ENCODE measurements at regions not wholly inside any gene's neighbourhood (a gene's known extent, or its start where the extent isn't known, plus 50 kb on each side); places are given as distances from the start of the nearest gene placed in this dataset.

DNA sequence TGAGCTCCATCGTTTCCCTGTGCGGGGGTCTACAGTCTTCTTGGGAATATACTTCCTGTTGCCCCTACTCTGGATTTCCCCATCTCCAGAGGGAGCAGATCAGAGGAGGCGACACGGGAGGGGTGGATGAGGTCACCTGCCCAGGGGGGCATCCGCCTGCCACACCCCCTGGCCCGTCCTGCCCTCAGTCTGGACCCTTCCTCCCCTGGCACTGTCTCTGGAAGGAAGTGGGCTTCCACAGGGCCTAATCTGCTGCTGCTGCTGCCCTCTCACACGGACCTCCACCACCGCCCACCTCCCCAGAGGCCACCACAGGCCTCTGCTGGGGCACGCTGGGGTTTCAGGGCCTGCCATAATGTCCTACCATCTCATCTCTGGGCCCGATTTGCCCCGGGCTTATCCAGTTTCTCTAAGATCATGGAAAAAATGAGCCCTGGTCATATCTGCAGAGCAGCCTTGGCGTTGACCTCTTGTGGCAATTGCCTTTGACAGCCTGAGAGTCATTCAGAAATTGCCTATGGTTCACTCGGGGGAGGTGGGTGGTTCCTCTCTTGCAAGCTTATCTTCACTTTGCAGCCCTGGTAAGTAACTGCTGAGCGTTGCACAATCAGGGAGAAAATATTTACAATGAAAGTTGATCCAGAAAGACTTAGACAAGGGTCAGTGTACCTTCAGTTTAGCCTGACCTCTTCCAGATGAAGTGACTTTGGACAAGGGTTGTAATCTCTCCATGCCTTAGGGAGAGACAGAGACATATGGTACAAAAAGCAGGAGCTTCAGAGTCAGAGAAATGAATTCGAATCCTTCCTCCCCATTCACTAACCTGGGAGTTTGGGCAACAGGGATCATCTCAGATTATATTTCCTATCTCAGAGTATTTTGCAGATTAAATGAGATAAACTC lies 252.4 kb downstream of the TOMM20 start (continued):
- TF ChIP-seq, protein P1, sequence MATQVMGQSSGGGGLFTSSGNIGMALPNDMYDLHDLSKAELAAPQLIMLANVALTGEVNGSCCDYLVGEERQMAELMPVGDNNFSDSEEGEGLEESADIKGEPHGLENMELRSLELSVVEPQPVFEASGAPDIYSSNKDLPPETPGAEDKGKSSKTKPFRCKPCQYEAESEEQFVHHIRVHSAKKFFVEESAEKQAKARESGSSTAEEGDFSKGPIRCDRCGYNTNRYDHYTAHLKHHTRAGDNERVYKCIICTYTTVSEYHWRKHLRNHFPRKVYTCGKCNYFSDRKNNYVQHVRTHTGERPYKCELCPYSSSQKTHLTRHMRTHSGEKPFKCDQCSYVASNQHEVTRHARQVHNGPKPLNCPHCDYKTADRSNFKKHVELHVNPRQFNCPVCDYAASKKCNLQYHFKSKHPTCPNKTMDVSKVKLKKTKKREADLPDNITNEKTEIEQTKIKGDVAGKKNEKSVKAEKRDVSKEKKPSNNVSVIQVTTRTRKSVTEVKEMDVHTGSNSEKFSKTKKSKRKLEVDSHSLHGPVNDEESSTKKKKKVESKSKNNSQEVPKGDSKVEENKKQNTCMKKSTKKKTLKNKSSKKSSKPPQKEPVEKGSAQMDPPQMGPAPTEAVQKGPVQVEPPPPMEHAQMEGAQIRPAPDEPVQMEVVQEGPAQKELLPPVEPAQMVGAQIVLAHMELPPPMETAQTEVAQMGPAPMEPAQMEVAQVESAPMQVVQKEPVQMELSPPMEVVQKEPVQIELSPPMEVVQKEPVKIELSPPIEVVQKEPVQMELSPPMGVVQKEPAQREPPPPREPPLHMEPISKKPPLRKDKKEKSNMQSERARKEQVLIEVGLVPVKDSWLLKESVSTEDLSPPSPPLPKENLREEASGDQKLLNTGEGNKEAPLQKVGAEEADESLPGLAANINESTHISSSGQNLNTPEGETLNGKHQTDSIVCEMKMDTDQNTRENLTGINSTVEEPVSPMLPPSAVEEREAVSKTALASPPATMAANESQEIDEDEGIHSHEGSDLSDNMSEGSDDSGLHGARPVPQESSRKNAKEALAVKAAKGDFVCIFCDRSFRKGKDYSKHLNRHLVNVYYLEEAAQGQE (IDR thresholded peaks at IDR 0.05; ENCODE audit: borderline replicate concordance) = peak; percentile 78
- TF ChIP-seq, protein P1 (CRISPR knock-in tag; IDR thresholded peaks at IDR 0.05; ENCODE audit: low read depth) = peak; percentile 83
- TF ChIP-seq RBFOX2 (IDR thresholded peaks at IDR 0.05; ENCODE audit: low read depth, low read length) (peak; percentile 83), DNMT1 (IDR thresholded peaks at IDR 0.05) (no peak), HDGF (IDR thresholded peaks at IDR 0.05) (0 out of 2 replicates have a peak, but pooled peaks have one; percentile 82), KDM1A (IDR thresholded peaks at IDR 0.05) (peak; percentile 100), CBX2 (IDR thresholded peaks at IDR 0.05; ENCODE audit: insufficient read depth, low read length, poor library complexity, severe bottlenecking) (no peak), SREBF2 (CRISPR knock-in tag; IDR thresholded peaks at IDR 0.05) (no peak), RBM14 (IDR thresholded peaks at IDR 0.05; ENCODE audit: borderline replicate concordance, insufficient read depth, low read depth, low read length) (no peak), MYBL2 (IDR thresholded peaks at IDR 0.05; ENCODE audit: low read depth) (no peak; the same call in 1 of the 2 replicates), MYBL2 (CRISPR knock-in tag; IDR thresholded peaks at IDR 0.05; ENCODE audit: borderline replicate concordance) (no peak), ZNF175 (CRISPR knock-in tag; IDR thresholded peaks at IDR 0.05; ENCODE audit: low read depth) (peak; percentile 89), ZNF140 (CRISPR knock-in tag; IDR thresholded peaks at IDR 0.05) (peak; percentile 61; the same call in 1 of the 2 replicates)
- TF ChIP-seq, protein P2, sequence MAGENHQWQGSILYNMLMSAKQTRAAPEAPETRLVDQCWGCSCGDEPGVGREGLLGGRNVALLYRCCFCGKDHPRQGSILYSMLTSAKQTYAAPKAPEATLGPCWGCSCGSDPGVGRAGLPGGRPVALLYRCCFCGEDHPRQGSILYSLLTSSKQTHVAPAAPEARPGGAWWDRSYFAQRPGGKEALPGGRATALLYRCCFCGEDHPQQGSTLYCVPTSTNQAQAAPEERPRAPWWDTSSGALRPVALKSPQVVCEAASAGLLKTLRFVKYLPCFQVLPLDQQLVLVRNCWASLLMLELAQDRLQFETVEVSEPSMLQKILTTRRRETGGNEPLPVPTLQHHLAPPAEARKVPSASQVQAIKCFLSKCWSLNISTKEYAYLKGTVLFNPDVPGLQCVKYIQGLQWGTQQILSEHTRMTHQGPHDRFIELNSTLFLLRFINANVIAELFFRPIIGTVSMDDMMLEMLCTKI (IDR thresholded peaks at IDR 0.05; ENCODE audit: partially characterized antibody) = no peak
- TF ChIP-seq, protein P3, sequence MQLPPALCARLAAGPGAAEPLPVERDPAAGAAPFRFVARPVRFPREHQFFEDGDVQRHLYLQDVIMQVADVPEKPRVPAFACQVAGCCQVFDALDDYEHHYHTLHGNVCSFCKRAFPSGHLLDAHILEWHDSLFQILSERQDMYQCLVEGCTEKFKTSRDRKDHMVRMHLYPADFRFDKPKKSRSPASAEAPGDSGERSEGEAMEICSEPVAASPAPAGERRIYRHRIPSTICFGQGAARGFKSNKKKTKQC (CRISPR knock-in tag; IDR thresholded peaks at IDR 0.05) = no peak
- TF ChIP-seq, protein P4, sequence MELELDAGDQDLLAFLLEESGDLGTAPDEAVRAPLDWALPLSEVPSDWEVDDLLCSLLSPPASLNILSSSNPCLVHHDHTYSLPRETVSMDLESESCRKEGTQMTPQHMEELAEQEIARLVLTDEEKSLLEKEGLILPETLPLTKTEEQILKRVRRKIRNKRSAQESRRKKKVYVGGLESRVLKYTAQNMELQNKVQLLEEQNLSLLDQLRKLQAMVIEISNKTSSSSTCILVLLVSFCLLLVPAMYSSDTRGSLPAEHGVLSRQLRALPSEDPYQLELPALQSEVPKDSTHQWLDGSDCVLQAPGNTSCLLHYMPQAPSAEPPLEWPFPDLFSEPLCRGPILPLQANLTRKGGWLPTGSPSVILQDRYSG (tag; conservative IDR thresholded peaks at IDR 0.05; ENCODE audit: low read depth) = peak; percentile 82

All from K562 (cell line).